Fibroblast of mammary gland (primary cell): ENCODE measurements at regions not wholly inside any gene's neighbourhood (a gene's known extent, or its start where the extent isn't known, plus 50 kb on each side); places are given as distances from the start of the nearest gene placed in this dataset.
"Not testable (repeated sequence)": the region's sequence is repeated elsewhere in the genome, so short reads cannot be mapped to it uniquely, and the experiment has no call there.

Experiments used
- DNase-seq: peaks from one replicate; pipeline ENCODE4 v3.0.0-alpha.2; 2010; ENCODE audit warnings: low read depth
- H3K4me3 ChIP-seq: 2 replicates; pipeline ENCODE4 v1.5.1; 2011; ENCODE audit warnings: low read depth, mild to moderate bottlenecking, low read length, moderate library complexity; ENCODE audit not compliant: control insufficient read depth
- TF ChIP-seq, protein P1 (sequence below): conservative IDR thresholded peaks from 2 replicates; pipeline ENCODE4 v1.5.1; 2011; ENCODE audit warnings: low read depth, low read length, inconsistent platforms; ENCODE audit not compliant: control insufficient read depth, insufficient read depth

DNA sequence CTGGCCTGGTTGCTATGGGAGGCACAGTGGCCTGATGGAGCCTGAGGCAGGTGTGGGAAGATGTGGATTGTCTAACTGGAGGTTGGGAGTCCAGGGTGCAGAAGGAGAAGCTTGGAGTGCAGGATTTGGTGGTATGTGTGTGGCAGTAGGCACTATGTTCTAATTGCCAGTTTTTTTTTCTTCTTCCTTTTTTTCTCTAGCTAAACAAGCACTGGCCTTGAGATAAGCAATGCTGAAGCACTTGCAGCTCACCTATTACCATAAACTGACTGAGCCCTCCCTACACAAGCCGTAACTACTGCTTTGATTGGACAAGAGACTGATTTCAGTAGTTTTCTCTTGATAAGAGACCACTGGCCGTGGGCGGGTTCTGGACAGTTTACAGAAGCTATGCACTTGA is 175.4 kb downstream of the FAM72C start:
- H3K4me3 ChIP-seq, DNase-seq: not testable (repeated sequence)

DNA sequence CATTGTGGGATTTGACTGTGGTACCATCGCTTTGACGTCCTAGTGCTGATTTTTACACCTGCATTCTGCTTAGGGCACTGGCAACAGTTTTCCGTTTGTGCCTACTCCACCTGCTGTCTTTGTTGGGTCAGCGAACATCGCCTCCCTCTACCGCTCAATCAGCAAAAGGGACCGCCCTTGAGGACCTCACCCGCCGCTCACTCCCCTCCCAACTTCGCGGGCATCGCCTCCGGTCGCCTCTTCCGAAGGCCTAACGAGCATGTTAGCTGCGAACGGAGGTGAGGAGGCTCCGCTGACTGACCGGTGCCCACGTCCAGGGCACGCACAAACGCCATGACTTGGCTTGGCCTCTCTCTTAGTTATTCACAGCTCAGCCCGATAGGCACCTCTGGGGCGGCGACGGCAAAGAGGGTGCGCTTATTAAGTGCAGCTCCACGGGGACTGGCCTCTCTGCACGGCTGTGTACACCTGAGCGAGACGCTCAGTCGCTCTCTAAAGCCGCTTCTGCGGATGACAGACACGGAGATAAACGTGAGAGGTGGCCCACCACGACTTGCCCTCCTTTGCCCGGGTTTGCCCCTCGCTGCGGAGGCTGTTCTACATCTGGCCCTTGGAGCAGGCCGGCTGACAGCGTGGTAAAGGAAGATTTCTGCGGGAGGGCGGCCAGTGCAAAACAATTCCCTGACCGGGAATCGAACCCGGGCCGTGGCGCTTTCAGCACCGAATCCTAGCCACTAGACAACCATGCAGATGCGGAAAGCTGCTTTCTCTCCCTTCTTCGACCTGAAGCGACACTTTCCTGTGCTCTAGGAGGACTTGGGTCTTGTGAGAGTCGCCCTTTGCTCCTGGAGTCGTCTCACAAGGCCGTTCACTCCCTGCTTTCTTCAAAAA is 179.5 kb downstream of the FAM72C start:
- H3K4me3 ChIP-seq, DNase-seq: not testable (repeated sequence)

DNA sequence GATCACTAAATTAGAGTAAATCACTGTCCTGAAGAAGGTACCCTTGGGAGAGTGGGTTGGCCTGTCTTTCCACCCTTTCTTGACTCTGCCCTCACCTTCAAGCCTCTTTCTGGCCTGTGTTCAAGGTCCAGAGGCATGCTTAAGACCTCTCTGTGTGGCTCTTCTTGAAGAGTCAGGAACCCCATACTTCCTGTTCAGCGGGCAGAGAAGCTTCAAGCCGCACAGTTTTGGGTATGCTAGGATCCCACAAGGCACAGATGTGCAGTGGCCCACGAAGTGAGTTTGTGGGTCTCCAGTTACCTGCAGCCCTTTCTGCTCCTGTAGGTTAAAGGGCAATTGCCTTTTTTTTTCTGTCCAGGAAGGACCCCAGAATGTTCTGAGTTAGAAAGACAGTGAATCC is 185.4 kb downstream of the FAM72C start:
- not testable (repeated sequence) for DNase-seq, H3K4me3 ChIP-seq

DNA sequence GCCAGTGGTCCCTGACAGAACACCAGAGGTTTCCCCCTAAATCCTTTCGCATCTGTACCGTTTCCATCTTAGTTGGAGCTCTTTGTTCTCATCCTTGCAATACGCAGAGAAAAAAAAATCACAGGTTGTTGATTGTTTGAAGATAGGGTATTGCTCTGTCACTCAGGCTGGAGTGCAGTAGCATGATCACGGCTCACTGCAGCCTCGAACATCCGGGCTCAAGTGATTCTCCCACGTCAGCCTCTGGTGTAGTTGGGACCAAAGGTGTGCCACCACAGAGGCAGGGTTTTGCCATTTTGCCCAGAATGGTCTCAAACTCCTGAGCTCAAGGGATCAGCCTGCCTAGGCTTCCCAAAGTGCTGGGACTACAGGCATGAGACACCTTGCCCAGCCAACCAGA is 185.9 kb downstream of the FAM72C start:
- not testable (repeated sequence) for H3K4me3 ChIP-seq, DNase-seq

DNA sequence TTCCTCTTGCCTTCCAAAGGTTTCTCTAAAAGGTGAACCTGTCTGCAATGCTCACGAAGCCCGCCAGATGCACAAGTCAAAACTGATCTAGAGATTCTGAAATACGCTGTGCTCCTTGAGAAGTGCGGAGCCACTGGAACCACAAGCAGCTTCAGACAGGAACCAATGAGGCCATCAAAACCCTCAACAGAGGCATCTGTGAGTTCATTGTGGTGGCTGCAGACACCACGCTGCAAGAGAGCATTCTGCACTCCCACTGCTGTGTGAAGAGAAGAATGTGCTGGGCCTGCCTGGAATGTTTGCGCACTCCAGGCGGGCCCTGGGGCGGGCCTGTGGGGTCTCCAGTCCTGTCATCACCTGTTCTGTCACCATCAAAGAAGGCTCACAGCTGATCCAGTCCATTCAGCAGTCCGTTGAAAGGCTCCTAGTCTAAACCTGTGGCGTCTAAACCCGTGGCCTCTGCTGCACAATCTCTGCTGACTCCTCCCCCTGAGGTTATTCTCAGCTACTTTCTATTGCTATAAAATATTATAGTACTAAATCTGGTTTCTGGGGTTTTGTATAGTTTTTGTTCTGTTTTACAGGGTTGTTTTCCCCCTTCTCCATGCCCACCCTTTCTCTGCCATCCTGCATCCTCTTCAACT is 187.4 kb downstream of the FAM72C start:
- DNase-seq, H3K4me3 ChIP-seq: not testable (repeated sequence)

DNA sequence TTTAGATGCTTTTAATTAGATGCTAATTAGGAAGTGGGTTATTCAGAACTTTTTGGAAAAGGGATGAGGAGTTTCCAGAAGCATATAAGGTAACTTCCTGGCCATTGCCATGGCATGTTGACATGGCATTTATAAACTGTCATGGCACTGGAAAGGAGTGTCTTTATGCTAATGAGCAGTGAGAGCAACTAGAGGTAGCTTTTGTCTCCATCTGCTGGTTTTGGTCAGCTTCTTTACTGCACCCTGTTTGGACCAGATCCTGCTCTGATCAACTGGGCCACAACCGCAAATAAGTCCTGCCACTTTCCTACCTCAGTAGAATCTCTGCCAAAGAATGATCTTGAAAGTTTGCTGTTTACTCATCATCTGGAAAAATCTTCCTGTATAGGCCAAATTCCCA is 193.6 kb downstream of the FAM72C start:
- not testable (repeated sequence) for DNase-seq, H3K4me3 ChIP-seq

DNA sequence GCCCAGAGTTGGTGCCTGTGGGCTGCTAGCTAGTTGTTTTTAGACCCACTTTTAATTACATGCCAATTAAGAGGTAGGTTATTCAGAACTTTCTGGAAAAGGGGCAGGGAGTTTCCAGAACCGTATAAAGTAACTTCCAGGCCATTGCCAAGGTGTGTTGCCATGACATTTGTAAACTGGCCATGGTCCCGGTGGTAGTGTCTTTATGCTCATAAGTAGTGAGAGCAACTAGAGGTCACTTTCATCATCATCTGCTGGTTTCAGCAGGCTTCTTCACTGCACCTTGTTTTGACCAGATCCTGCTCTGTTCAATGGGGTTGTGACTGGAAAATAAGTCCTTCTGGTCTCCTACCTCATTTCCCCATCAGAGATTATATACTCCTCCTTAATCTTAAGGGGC is 207.0 kb downstream of the FAM72C start:
- not testable (repeated sequence) for DNase-seq, H3K4me3 ChIP-seq

DNA sequence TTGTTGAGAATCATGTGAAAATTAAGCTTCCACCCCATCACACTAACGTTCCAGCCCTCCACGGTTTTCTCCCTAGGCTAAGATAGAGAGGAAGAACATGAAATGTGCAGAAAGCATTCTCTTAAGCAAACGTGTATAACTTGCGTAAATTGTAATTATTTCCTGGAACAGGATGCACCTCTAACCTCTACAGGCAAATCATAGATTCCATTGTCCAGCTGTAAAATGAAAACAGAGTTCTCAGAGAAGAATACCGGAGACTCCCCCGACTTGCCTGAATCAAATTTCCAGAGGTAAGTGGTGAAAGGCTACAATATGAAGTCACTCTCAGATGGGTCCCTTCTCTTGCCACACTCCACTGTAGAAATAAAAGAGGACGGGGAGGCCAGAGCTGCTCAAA is 211.4 kb downstream of the FAM72C start:
- H3K4me3 ChIP-seq, DNase-seq: not testable (repeated sequence)

DNA sequence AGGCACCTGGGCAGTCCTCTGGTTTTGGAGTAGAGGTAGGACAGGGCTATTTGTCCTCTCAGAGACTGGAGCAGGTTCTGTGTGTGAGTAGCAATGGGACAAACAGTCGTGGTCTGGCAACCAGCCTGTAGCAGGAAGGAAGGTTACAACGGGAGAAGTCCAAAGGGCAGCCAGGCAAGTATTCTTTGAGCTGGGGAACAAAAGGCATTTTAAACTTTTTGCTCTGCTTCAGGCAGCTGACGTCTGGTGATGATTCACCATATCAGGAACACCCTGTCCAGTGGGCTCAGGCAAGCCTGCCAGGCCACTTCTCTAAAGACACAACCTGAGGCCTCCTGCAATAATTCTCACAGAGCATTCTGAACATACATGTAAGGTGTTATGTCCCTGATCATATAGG is 215.8 kb downstream of the FAM72C start:
- DNase-seq, H3K4me3 ChIP-seq: not testable (repeated sequence)

DNA sequence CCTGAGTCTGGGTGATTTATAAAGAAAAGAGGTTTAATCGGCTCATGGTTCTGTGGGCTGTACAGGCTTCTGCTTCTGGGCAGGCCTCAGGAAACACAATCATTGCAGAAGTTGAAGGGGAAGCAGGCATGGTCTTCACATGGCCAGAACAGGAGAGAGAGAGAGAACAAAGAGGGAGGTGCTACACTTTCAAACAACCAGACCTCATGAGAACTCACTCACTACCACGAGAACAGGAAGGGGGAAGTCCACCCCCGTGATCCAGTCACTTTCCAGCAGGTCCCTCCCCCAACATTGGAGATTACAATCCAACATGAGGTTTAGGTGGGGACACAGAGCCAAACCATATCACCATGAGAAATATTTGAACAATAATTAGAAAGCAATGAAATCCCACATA is 222.9 kb downstream of the FAM72C start:
- H3K4me3 ChIP-seq: no peak overlapping the region
- DNase-seq: no peak

DNA sequence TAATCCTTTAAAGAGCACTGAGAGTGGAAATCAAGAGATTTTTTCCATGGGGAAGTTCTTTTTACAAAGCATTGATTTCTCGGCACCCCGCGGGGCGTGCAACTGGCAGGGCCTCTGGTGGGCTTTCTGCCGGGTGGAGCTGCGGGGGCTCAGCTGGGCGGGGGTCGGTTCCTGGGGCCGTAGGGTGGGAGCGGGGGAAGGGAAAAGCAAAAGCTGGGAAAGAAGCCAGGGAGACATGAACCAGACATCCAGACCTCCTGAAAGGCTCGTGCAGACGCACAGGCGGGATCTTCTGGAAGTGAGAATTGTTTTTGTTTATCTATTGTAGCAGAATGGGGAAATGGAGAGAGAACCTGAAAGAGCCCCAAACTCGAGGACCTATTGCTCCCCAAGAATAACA is 235.2 kb downstream of the FAM72C start:
- TF ChIP-seq, protein P1, sequence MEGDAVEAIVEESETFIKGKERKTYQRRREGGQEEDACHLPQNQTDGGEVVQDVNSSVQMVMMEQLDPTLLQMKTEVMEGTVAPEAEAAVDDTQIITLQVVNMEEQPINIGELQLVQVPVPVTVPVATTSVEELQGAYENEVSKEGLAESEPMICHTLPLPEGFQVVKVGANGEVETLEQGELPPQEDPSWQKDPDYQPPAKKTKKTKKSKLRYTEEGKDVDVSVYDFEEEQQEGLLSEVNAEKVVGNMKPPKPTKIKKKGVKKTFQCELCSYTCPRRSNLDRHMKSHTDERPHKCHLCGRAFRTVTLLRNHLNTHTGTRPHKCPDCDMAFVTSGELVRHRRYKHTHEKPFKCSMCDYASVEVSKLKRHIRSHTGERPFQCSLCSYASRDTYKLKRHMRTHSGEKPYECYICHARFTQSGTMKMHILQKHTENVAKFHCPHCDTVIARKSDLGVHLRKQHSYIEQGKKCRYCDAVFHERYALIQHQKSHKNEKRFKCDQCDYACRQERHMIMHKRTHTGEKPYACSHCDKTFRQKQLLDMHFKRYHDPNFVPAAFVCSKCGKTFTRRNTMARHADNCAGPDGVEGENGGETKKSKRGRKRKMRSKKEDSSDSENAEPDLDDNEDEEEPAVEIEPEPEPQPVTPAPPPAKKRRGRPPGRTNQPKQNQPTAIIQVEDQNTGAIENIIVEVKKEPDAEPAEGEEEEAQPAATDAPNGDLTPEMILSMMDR: no peak
- H3K4me3 ChIP-seq: peak overlapping the region; percentile 47
- DNase-seq: no peak

More for the DNA sequence above, 222.9 kb downstream of the FAM72C start:
- TF ChIP-seq, protein P1: no peak
